AG04450 (cell line): ENCODE measurements at regions not wholly inside any gene's neighbourhood (a gene's known extent, or its start where the extent isn't known, plus 50 kb on each side); places are given as distances from the start of the nearest gene placed in this dataset.

Experiments
- CTCF ChIA-PET: fragments of 300-600, 350-600 bp; formaldehyde crosslinking; extraction: SDS; loops from one replicate; lab custom pipeline; 2022; ENCODE audit warnings: antibody characterized with exemption, inconsistent platforms; lab: Charles Lee
- POLR2A ChIA-PET: fragments of 350-600 bp; formaldehyde crosslinking; extraction: SDS; loops from one replicate; lab custom pipeline; 2021; ENCODE audit warnings: antibody characterized with exemption, inconsistent platforms; lab: Yijun Ruan, JAX
- DNase-seq: peaks from one replicate; pipeline ENCODE4 v3.0.0-alpha.2; 2011; ENCODE audit warnings: low read depth, low spot score
- H3K27ac ChIP-seq: one replicate; pipeline ENCODE4 v1.5.1; 2012; ENCODE audit warnings: low read depth, low read length, control low read depth
- H3K27me3 ChIP-seq: one replicate; pipeline ENCODE4 v1.6.0; 2012; ENCODE audit warnings: low read length; ENCODE audit not compliant: control insufficient read depth, insufficient read depth
- H3K4me3 ChIP-seq: 2 replicates; pipeline ENCODE4 v1.5.1; 2011; ENCODE audit warnings: mild to moderate bottlenecking, low read depth, low read length, control low read depth
- H3K9me3 ChIP-seq: 2 replicates; pipeline ENCODE4 v1.5.1; 2012; ENCODE audit warnings: low read length; ENCODE audit not compliant: control insufficient read depth, insufficient read depth
- CTCF ChIP-seq: IDR thresholded peaks from 2 replicates; pipeline ENCODE4 v1.5.1; 2011; ENCODE audit warnings: low read depth, low read length, control low read depth, inconsistent platforms

DNA sequence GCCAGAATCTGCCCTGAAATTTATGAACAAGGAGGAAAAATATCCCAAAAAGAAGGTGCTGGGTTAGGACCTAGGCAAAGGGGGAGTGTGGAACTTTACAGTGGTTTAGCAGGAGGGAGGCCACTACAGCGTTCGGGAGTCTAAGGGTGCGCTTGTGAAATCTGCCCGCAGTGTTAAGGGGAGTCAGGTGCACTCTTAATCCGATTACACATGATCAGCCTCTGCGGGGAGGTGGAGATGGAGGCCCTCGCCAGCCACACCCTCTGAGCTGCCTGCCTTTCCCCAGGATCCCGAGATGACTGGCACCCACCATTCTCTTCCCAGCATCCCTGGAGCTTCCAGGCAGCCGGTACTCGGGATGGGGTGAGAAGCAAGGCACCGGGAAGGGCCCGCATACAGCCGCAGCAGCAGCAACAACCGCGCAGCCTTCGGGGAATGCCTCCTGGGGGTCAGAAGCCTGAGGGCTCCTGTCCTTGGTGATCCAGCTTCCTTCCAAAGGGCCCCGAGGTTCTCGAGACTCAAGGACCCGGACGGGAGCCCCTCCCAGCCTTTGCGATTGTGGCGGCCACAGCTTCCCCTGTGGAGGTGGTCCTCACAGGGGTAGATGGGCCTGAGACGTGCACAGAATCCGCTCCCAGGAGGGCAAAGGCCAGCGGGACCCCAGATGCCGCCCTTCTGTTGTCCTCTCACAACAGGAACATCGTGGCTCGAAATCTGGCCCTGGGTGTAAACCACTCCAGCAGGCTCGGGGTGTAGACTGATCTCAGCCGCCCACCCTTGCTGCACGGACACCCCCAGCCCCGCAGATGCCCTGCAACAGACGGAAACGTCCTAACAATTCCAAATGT is 57.3 kb upstream of the CST7 start:
- no peak for DNase-seq
- TF ChIP-seq CTCF, result no peak
- POLR2A ChIA-PET, result no interaction called here
- H3K4me3 ChIP-seq, result no peak overlapping the region
- CTCF ChIA-PET, result no interaction called here
- no peak overlapping the region for H3K27ac ChIP-seq
- no peaks in the 10 kb centered on the region for H3K27me3 ChIP-seq
- peaks cover 6% of the 10 kb centered on the region; the same call in 1 of the 2 replicates for H3K9me3 ChIP-seq

- Histone ChIP-seq H3K27ac (no peak overlapping the region), H3K9me3 (peaks cover 6% of the 10 kb centered on the region; the same call in 1 of the 2 replicates), H3K4me3 (no peak overlapping the region), H3K27me3 (no peaks in the 10 kb centered on the region)
- DNase-seq, result no peak
- ChIA-PET POLR2A (no interaction called here), CTCF (no interaction called here)
- TF ChIP-seq CTCF, result no peak
Observed at GRCh38 chr20:24892522-24892921, 56.5 kb upstream of the CST7 start.

DNA sequence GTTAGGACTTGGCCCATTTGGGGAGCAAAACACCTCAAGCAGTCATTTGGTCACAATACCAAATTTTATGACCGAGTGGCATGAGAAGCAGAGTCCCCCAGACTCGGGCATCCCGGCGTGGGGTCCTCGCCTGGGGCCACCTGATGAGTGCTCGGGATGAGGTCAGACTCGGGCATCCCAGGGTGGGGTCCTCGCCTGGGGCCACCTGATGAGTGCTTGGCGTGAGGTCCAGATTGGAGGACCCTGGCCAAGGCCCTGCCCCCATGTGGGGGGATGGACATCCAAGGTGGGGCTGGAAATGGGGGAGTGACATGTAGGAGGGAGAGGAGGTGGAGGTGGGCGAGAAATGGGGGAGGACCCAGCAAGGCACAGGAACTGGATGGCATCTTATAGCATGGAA is 56.1 kb upstream of the CST7 start:
- TF ChIP-seq CTCF, result no peak
- CTCF ChIA-PET, result interaction anchor here (1.3 kb wide), 1 partner anchor 24 kb away, joined by 4 read pairs; no protein-coding TSS in a partner anchor
- POLR2A ChIA-PET, result no interaction called here
- no peaks in the 10 kb centered on the region for H3K27me3 ChIP-seq
- H3K27ac ChIP-seq, result no peak overlapping the region
- peaks cover 6% of the 10 kb centered on the region; the same call in 1 of the 2 replicates for H3K9me3 ChIP-seq
- H3K4me3 ChIP-seq, result no peak overlapping the region
- no peak for DNase-seq

DNA sequence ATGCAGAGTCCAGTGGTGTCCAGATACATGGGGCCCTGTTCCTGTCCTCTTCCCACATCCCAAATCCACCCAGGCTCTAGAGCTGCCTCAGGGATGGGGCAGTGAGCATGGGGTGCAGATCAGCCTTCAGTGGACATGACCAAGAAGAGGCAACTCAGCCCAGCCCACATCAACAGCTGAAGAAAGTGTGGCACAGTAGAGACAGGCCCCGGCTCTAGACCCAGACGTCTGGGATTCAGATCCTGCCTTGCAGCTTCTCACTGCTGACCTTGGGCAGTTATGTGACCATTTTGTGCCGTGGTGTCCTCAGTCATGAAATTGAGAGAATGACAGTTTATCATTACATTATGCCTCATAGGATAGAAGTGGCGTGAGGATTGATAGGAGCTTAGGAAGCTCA is 54.6 kb upstream of the CST7 start:
- CTCF ChIA-PET, result interaction anchor here (1.3 kb wide), 1 partner anchor 23 kb away, joined by 4 read pairs; no protein-coding TSS in a partner anchor
- DNase-seq, result no peak

More for the DNA sequence above, 54.6 kb upstream of the CST7 start:
- Histone ChIP-seq H3K4me3 (no peak overlapping the region), H3K27me3 (no peaks in the 10 kb centered on the region), H3K27ac (no peak overlapping the region), H3K9me3 (peaks cover 6% of the 10 kb centered on the region)
- POLR2A ChIA-PET, result no interaction called here
- no peak for TF ChIP-seq CTCF
